HL-60 (cell line): ENCODE measurements at regions not wholly inside any gene's neighbourhood (a gene's known extent, or its start where the extent isn't known, plus 50 kb on each side); places are given as distances from the start of the nearest gene placed in this dataset.

Experiments
- TF ChIP-seq, protein P1 (sequence below): IDR thresholded peaks from one replicate; pipeline ENCODE4 v1.5.1; 2011; ENCODE audit warnings: low read length, control low read depth, inconsistent platforms; ENCODE audit not compliant: insufficient read depth
- TF ChIP-seq, protein P2 (sequence below): IDR thresholded peaks from 2 replicates; pipeline ENCODE4 v1.6.1; 2012; ENCODE audit warnings: low read depth; ENCODE audit not compliant: insufficient replicate concordance

DNA sequence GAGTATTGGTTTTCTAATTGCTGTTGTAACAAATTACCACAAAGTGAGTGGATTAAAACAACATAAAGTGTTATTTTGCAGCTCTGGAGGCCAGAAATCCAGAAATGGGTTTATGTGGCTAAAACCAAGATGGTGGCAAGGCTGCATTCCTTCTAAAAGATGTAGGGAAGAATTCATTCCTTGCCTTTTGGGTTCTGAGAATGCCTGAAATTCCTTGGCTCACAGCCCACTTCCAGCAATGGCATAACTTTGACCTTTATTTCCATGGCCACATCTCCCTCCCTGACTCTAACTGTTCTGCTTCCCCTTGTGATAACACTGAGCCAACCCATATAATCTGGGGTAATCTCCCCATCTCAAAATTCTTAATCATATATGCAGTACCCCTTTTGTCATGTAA is 269.6 kb upstream of the RPL38 start:
- TF ChIP-seq, protein P1, sequence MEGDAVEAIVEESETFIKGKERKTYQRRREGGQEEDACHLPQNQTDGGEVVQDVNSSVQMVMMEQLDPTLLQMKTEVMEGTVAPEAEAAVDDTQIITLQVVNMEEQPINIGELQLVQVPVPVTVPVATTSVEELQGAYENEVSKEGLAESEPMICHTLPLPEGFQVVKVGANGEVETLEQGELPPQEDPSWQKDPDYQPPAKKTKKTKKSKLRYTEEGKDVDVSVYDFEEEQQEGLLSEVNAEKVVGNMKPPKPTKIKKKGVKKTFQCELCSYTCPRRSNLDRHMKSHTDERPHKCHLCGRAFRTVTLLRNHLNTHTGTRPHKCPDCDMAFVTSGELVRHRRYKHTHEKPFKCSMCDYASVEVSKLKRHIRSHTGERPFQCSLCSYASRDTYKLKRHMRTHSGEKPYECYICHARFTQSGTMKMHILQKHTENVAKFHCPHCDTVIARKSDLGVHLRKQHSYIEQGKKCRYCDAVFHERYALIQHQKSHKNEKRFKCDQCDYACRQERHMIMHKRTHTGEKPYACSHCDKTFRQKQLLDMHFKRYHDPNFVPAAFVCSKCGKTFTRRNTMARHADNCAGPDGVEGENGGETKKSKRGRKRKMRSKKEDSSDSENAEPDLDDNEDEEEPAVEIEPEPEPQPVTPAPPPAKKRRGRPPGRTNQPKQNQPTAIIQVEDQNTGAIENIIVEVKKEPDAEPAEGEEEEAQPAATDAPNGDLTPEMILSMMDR = no peak
- TF ChIP-seq, protein P2, sequence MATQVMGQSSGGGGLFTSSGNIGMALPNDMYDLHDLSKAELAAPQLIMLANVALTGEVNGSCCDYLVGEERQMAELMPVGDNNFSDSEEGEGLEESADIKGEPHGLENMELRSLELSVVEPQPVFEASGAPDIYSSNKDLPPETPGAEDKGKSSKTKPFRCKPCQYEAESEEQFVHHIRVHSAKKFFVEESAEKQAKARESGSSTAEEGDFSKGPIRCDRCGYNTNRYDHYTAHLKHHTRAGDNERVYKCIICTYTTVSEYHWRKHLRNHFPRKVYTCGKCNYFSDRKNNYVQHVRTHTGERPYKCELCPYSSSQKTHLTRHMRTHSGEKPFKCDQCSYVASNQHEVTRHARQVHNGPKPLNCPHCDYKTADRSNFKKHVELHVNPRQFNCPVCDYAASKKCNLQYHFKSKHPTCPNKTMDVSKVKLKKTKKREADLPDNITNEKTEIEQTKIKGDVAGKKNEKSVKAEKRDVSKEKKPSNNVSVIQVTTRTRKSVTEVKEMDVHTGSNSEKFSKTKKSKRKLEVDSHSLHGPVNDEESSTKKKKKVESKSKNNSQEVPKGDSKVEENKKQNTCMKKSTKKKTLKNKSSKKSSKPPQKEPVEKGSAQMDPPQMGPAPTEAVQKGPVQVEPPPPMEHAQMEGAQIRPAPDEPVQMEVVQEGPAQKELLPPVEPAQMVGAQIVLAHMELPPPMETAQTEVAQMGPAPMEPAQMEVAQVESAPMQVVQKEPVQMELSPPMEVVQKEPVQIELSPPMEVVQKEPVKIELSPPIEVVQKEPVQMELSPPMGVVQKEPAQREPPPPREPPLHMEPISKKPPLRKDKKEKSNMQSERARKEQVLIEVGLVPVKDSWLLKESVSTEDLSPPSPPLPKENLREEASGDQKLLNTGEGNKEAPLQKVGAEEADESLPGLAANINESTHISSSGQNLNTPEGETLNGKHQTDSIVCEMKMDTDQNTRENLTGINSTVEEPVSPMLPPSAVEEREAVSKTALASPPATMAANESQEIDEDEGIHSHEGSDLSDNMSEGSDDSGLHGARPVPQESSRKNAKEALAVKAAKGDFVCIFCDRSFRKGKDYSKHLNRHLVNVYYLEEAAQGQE = no peak
